ENCODE measurements at regions not wholly inside any gene's neighbourhood (a gene's known extent, or its start where the extent isn't known, plus 50 kb on each side); places are given as distances from the start of the nearest gene placed in this dataset.

DNA sequence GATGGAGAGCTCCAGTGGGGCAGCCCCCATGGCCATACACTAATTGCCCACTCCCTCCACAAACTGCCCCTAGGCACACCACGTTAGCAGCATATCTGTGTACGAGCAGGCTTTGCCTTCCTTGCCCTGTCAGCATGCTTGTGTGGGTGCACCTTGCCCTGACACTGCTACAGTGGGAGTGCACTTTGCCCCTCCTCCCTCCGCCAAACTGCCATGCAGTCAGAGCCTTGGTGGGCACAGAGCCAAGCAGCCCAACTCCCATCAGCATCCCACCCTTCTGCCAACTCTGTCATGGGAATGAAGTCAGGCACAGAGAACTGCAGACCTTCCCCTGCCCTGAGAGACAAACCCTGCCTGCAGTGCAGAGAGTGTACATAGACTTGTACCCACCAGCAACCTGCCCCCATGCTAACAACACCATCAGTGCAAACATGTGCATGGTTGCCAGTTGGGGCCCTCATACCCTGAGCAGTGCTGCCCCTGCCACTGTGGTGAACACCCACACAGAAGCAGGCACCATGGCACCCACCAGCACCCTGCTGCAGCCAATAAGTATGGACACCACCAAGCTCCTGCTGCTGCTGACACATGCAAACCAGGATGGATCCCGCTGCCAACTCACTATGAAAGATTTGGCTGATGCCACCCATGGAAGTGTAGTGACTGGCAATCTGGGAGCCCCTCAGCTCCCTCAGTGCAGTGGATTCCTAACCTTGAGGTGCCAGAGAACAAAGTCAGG lies 1197.7 kb upstream of the CELF2 start:
- Mint-ChIP-seq H3K9me3 (peaks cover 24% of the 10 kb centered on the region), H3K27ac (no peak overlapping the region), H3K4me1 (peaks cover 12% of the 10 kb centered on the region), H3K4me3 (no peak overlapping the region), H3K36me3 (ENCODE audit: low read depth) (no peaks in the 10 kb centered on the region), H3K27me3 (ENCODE audit: low read depth, poor library complexity) (no peaks in the 10 kb centered on the region)
- TF ChIP-seq, protein P1, sequence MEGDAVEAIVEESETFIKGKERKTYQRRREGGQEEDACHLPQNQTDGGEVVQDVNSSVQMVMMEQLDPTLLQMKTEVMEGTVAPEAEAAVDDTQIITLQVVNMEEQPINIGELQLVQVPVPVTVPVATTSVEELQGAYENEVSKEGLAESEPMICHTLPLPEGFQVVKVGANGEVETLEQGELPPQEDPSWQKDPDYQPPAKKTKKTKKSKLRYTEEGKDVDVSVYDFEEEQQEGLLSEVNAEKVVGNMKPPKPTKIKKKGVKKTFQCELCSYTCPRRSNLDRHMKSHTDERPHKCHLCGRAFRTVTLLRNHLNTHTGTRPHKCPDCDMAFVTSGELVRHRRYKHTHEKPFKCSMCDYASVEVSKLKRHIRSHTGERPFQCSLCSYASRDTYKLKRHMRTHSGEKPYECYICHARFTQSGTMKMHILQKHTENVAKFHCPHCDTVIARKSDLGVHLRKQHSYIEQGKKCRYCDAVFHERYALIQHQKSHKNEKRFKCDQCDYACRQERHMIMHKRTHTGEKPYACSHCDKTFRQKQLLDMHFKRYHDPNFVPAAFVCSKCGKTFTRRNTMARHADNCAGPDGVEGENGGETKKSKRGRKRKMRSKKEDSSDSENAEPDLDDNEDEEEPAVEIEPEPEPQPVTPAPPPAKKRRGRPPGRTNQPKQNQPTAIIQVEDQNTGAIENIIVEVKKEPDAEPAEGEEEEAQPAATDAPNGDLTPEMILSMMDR (IDR thresholded peaks at IDR 0.05): no peak
- DNase-seq: no peak

DNA sequence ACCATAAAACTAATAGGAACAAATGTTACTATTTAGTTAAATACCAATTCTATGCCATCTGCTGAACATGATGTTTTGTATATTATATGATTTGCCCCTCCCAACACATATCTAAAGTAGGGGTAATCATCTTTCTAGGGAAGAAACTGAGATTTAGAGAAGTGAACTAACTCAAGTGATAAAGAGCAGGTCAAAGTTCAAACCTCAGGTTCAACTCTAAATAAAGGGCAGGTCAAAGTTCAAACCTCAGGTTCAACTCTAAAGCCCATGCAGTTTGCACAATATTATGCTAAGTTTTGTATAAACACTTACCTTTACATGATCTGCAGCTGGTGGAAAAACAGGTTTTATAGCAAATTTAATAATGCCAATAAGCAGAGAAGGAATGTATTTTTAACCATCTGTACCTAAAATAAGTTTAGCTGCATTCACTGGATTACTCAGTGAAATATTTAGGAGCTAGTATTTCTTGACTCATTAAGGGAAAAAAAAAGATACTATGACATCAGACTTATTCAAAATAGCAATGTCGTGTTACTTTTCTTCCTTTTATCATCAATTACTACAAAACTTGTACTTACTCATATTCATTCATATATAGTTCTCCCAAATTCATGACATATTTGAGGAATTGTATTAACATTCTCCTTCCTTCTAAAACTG lies 1194.3 kb upstream of the CELF2 start:
- Mint-ChIP-seq H3K27me3 (ENCODE audit: low read depth, poor library complexity) (no peaks in the 10 kb centered on the region), H3K9me3 (peaks cover 6% of the 10 kb centered on the region), H3K36me3 (ENCODE audit: low read depth) (no peaks in the 10 kb centered on the region), H3K27ac (no peak overlapping the region), H3K4me1 (peaks cover 20% of the 10 kb centered on the region), H3K4me3 (no peak overlapping the region)
- no peak for DNase-seq
- TF ChIP-seq, protein P1 (IDR thresholded peaks at IDR 0.05): no peak

DNA sequence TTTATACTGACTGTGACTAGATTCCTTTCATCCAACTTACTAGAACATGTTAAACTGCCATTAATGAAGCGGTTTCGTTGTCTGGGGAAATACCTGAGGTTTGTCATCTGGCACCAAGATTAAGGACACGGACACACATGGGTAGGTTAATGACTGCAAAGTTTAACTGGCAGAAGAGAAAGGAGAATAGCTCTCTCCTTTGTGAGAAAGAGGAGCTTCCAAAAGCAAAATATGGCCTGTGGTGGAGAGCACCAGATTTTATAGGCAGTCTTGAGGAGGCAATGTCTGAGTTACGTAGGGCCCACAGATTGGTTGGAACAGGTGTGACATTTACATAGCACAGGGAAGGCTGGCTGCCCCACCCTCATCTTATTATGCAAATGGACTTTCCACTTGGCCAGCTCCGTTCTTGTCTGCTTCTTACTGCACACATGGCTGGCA lies 1193.0 kb upstream of the CELF2 start:
- DNase-seq: no peak
- Mint-ChIP-seq H3K4me3 (no peak overlapping the region), H3K36me3 (ENCODE audit: low read depth) (no peaks in the 10 kb centered on the region)

DNA sequence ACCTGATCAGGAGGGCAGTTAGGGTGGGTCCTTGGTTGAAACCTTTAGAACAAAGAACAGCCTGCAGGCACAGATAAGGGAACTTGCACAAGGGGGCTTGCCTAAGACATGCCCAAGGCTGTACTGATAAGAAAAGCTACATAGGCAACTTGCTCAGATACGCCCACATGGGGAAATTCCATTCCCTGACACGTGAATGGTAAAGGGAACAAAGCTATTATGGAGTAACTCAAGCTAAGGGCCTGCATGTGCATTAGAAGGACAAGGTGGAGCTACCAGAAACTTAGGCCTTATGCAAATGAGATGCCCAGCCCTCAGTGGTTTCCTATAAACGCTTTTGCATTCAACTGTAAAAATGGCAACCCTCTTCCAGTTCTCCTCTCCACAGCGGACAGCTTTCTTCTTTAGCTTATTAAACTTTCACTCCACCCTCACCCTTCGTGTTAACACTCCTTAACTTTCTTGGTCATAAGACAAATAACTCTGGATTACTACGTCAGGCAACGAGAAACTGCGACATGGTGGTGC lies 1192.1 kb upstream of the CELF2 start:
- Mint-ChIP-seq H3K4me3 (no peak overlapping the region), H3K9me3 (no peaks in the 10 kb centered on the region), H3K36me3 (ENCODE audit: low read depth) (no peaks in the 10 kb centered on the region), H3K4me1 (peaks cover 20% of the 10 kb centered on the region), H3K27me3 (ENCODE audit: low read depth, poor library complexity) (no peaks in the 10 kb centered on the region), H3K27ac (no peak overlapping the region)
- no peak for DNase-seq
- TF ChIP-seq, protein P1 (IDR thresholded peaks at IDR 0.05): no peak

More for the DNA sequence above, 1193.0 kb upstream of the CELF2 start:
- H3K4me1 Mint-ChIP-seq: peaks cover 20% of the 10 kb centered on the region
- peaks cover 3% of the 10 kb centered on the region for H3K9me3 Mint-ChIP-seq
- no peaks in the 10 kb centered on the region for H3K27me3 Mint-ChIP-seq (ENCODE audit: low read depth, poor library complexity)
- peak overlapping the region; percentile 14 for H3K27ac Mint-ChIP-seq
- TF ChIP-seq, protein P1 (IDR thresholded peaks at IDR 0.05): no peak

DNA sequence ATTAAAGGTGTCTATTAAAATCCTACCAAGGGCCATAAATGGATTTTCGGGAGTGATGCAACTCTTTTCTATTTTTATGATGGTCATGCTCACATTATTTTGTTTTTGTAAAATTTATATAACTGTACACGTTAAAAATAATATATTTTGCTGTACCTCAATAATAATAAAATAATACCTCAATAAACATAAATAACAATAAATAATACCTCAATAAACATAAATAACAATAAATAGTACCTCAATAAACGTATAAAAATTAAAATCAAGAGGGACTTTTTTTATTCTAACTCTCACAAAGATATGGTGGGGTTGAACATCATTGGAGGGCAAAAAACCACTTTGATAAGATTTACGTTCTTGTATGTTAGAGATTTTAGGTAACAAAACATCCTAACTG lies 1189.6 kb upstream of the CELF2 start:
- H3K36me3 Mint-ChIP-seq (ENCODE audit: low read depth): no peaks in the 10 kb centered on the region
- no peaks in the 10 kb centered on the region for H3K27me3 Mint-ChIP-seq (ENCODE audit: low read depth, poor library complexity)
- peaks cover 20% of the 10 kb centered on the region for H3K4me1 Mint-ChIP-seq
- TF ChIP-seq, protein P1 (IDR thresholded peaks at IDR 0.05): no peak
- no peak overlapping the region for H3K4me3 Mint-ChIP-seq
- no peak overlapping the region for H3K27ac Mint-ChIP-seq
- no peak for DNase-seq
- H3K9me3 Mint-ChIP-seq: no peaks in the 10 kb centered on the region

Data from nephron progenitor cell (in vitro differentiated cells).